ENCODE measurements at regions not wholly inside any gene's neighbourhood (a gene's known extent, or its start where the extent isn't known, plus 50 kb on each side); places are given as distances from the start of the nearest gene placed in this dataset.
"Not testable (repeated sequence)": the region's sequence is repeated elsewhere in the genome, so short reads cannot be mapped to it uniquely, and the experiment has no call there.

DNA sequence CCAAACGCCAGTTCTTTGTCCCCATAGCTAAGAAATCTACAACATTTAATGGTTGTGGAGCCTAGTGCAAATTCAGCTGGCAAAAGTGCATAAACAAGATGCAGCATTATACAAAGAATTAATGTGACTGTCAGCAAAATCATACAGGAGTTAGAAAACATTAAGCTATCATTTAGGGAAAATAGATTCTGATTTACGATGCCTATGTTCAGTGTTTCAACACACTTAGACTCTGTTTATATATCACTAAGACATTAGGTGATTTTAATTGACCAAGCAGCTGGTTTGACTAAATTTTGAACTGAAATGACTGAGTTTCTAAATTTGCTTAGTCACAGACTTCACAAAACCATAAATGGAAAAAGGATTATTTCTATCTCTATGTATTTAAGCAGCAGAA lies 1076.8 kb downstream of the TBL1XR1 start:
- TF ChIP-seq EZH2 (IDR thresholded peaks at IDR 0.05; ENCODE audit: borderline replicate concordance), result no peak
- no peak for TF ChIP-seq EZH2phosphoT487 (IDR thresholded peaks at IDR 0.05; ENCODE audit: low read depth, severe bottlenecking, unreplicated experiment)
- TF ChIP-seq, protein P1, sequence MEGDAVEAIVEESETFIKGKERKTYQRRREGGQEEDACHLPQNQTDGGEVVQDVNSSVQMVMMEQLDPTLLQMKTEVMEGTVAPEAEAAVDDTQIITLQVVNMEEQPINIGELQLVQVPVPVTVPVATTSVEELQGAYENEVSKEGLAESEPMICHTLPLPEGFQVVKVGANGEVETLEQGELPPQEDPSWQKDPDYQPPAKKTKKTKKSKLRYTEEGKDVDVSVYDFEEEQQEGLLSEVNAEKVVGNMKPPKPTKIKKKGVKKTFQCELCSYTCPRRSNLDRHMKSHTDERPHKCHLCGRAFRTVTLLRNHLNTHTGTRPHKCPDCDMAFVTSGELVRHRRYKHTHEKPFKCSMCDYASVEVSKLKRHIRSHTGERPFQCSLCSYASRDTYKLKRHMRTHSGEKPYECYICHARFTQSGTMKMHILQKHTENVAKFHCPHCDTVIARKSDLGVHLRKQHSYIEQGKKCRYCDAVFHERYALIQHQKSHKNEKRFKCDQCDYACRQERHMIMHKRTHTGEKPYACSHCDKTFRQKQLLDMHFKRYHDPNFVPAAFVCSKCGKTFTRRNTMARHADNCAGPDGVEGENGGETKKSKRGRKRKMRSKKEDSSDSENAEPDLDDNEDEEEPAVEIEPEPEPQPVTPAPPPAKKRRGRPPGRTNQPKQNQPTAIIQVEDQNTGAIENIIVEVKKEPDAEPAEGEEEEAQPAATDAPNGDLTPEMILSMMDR (IDR thresholded peaks at IDR 0.05; ENCODE audit: poor library complexity), result no peak
- H3K27ac ChIP-seq, result no peak overlapping the region
- H3K36me3 ChIP-seq (replicated peaks; ENCODE audit: insufficient read depth, low read depth), result no peaks in the 10 kb centered on the region
- no peaks in the 10 kb centered on the region for H3K4me1 ChIP-seq (ENCODE audit: insufficient read depth)
- H3K4me2 ChIP-seq, result no peak overlapping the region
- H3K4me3 ChIP-seq, result no peak overlapping the region
- DNase-seq (ENCODE audit: low spot score), result no peak
- 74% methylated on average over 2 of the region's 2 CpGs for WGBS (ENCODE audit: low lambda C conversion rate, missing lambda C conversion rate)
- H3K79me2 ChIP-seq, result no peaks in the 10 kb centered on the region
- no peaks in the 10 kb centered on the region for H3K9me2 ChIP-seq (replicated peaks; ENCODE audit: insufficient read depth)
- no peaks in the 10 kb centered on the region for H3K9me3 ChIP-seq (ENCODE audit: low read depth)
- H4K20me1 ChIP-seq (ENCODE audit: insufficient read depth, poor library complexity, severe bottlenecking), result no peaks in the 10 kb centered on the region
- no peaks in the 10 kb centered on the region for H3K27me3 ChIP-seq
- H2AFZ ChIP-seq, result no peak overlapping the region

DNA sequence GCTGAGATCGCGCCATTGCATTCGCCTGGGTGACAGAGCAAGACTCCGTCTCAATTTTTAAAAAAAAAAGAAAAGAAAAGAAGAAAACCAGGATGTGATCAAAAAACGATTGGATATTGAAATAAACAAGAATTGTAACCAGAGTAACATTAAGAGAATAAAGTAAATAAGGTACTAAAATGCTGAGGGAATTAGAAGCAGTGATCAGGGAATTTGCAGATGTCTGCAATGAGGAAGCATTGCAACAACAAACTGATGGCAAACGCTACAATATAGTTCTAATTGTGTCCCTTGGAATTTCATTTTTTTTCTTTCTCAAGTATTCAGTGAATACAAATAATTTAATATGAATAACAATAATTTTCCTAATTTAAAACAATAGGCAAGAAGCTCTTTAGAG lies 1077.5 kb downstream of the TBL1XR1 start:
- H2AFZ ChIP-seq, result no peak overlapping the region

DNA sequence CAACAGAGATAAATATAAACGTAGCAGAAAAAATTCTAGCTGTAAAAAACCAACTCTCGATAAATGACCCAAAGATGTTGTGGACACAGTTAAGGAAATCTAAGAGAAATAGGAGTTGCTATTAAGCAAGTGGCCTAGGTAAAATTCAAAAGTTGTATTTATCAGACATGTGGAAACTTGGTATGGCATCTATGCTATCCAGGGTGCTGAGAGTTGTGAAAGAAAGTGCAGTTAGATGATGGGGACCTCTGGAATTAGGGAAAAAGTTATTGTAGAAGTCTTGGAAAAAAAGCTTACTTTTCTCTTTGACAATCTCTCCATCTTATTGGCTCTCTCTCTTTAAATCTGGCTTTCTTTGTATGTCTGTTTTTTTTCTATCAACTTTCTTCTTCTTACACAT lies 1090.9 kb downstream of the TBL1XR1 start:
- DNase-seq (ENCODE audit: low spot score), result no peak
- Histone ChIP-seq H3K27ac (no peak overlapping the region), H3K27me3 (no peaks in the 10 kb centered on the region), H3K4me2 (no peak overlapping the region), H2AFZ (no peak overlapping the region), H3K79me2 (no peaks in the 10 kb centered on the region), H4K20me1 (ENCODE audit: insufficient read depth, poor library complexity, severe bottlenecking) (no peaks in the 10 kb centered on the region), H3K9me3 (ENCODE audit: low read depth) (no peaks in the 10 kb centered on the region), H3K4me1 (ENCODE audit: insufficient read depth) (no peaks in the 10 kb centered on the region), H3K36me3 (replicated peaks; ENCODE audit: insufficient read depth, low read depth) (no peaks in the 10 kb centered on the region), H3K9me2 (replicated peaks; ENCODE audit: insufficient read depth) (no peaks in the 10 kb centered on the region), H3K4me3 (no peak overlapping the region)
- TF ChIP-seq, protein P1 (IDR thresholded peaks at IDR 0.05; ENCODE audit: poor library complexity), result no peak
- TF ChIP-seq EZH2 (IDR thresholded peaks at IDR 0.05; ENCODE audit: borderline replicate concordance), result no peak
- no peak for TF ChIP-seq EZH2phosphoT487 (IDR thresholded peaks at IDR 0.05; ENCODE audit: low read depth, severe bottlenecking, unreplicated experiment)
- WGBS (ENCODE audit: low lambda C conversion rate, missing lambda C conversion rate), result 89% methylated on average over 2 of the region's 2 CpGs

More for the DNA sequence above, 1077.5 kb downstream of the TBL1XR1 start:
- no peaks in the 10 kb centered on the region for H3K9me3 ChIP-seq (ENCODE audit: low read depth)
- WGBS (ENCODE audit: low lambda C conversion rate, missing lambda C conversion rate), result 94% methylated on average over 6 of the region's 6 CpGs
- no peak for TF ChIP-seq EZH2 (IDR thresholded peaks at IDR 0.05; ENCODE audit: borderline replicate concordance)
- TF ChIP-seq, protein P1 (IDR thresholded peaks at IDR 0.05; ENCODE audit: poor library complexity), result no peak
- no peak for TF ChIP-seq EZH2phosphoT487 (IDR thresholded peaks at IDR 0.05; ENCODE audit: low read depth, severe bottlenecking, unreplicated experiment)
- no peaks in the 10 kb centered on the region for H3K9me2 ChIP-seq (replicated peaks; ENCODE audit: insufficient read depth)
- H3K27me3 ChIP-seq, result no peaks in the 10 kb centered on the region
- no peaks in the 10 kb centered on the region for H3K79me2 ChIP-seq
- no peaks in the 10 kb centered on the region for H3K36me3 ChIP-seq (replicated peaks; ENCODE audit: insufficient read depth, low read depth)
- no peak overlapping the region for H3K4me3 ChIP-seq
- no peak for DNase-seq (ENCODE audit: low spot score)
- H3K27ac ChIP-seq, result no peak overlapping the region
- H4K20me1 ChIP-seq (ENCODE audit: insufficient read depth, poor library complexity, severe bottlenecking), result no peaks in the 10 kb centered on the region
- H3K4me1 ChIP-seq (ENCODE audit: insufficient read depth), result no peaks in the 10 kb centered on the region
- no peak overlapping the region for H3K4me2 ChIP-seq

DNA sequence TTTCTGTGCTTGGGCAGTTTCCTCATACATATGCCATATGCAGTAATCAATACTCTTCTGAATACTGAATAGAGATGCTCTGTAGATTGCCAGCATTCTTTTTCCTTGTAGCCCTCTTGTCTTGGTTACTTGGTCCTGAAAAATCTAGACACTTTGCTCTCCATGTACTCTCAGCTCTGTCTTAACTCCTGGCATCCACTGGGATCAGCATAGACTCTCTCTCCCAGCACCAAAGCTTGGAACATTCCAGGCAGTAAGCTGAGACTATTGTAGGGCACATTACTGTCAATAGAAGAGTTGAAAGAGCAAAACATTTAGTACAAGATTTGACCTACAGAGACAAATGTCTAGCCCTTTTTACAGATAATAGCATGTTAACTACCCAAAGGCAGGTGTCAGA lies 1100.3 kb downstream of the TBL1XR1 start:
- H2AFZ ChIP-seq, result no peak overlapping the region
- no peaks in the 10 kb centered on the region for H3K9me3 ChIP-seq (ENCODE audit: low read depth)
- TF ChIP-seq, protein P1 (IDR thresholded peaks at IDR 0.05; ENCODE audit: poor library complexity), result no peak
- TF ChIP-seq EZH2phosphoT487 (IDR thresholded peaks at IDR 0.05; ENCODE audit: low read depth, severe bottlenecking, unreplicated experiment), result no peak
- no peak for TF ChIP-seq EZH2 (IDR thresholded peaks at IDR 0.05; ENCODE audit: borderline replicate concordance)
- H3K4me2 ChIP-seq, result no peak overlapping the region
- no peaks in the 10 kb centered on the region for H3K4me1 ChIP-seq (ENCODE audit: insufficient read depth)
- H4K20me1 ChIP-seq (ENCODE audit: insufficient read depth, poor library complexity, severe bottlenecking), result no peaks in the 10 kb centered on the region
- DNase-seq (ENCODE audit: low spot score), result no peak
- H3K27ac ChIP-seq, result no peak overlapping the region
- H3K36me3 ChIP-seq (replicated peaks; ENCODE audit: insufficient read depth, low read depth), result no peaks in the 10 kb centered on the region
- no peaks in the 10 kb centered on the region for H3K9me2 ChIP-seq (replicated peaks; ENCODE audit: insufficient read depth)
- H3K27me3 ChIP-seq, result no peaks in the 10 kb centered on the region
- H3K4me3 ChIP-seq, result no peak overlapping the region
- H3K79me2 ChIP-seq, result no peaks in the 10 kb centered on the region

DNA sequence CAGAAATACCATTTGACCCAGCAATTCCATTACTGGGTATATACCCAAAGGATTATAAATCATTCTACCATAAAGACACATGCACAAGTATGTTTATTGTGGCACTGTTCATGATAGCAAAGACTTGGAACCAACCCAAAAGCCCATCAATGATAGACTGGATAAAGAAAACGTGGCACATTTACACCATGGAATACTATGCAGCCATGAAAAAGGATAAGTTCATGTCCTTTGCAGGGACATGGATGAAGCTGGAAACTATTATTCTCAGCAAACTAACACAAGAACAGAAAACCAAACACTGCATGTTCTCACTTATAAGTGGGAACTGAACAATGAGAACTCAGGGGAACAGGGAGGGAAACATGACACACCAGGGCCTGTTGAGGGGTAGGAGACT lies 1103.4 kb downstream of the TBL1XR1 start:
- not testable (repeated sequence) for H3K27ac ChIP-seq; H3K27me3 ChIP-seq; H3K36me3 ChIP-seq (replicated peaks; ENCODE audit: insufficient read depth, low read depth); H3K4me2 ChIP-seq; H3K4me1 ChIP-seq (ENCODE audit: insufficient read depth); DNase-seq (ENCODE audit: low spot score); H4K20me1 ChIP-seq (ENCODE audit: insufficient read depth, poor library complexity, severe bottlenecking); H2AFZ ChIP-seq; H3K79me2 ChIP-seq; H3K4me3 ChIP-seq; H3K9me2 ChIP-seq (replicated peaks; ENCODE audit: insufficient read depth); H3K9me3 ChIP-seq (ENCODE audit: low read depth)
- WGBS (ENCODE audit: low lambda C conversion rate, missing lambda C conversion rate), result 79% methylated on average over 1 of the region's 1 CpG

Measured in hepatocyte (in vitro differentiated cells).